OCI-LY3 (cell line): ENCODE measurements at regions not wholly inside any gene's neighbourhood (a gene's known extent, or its start where the extent isn't known, plus 50 kb on each side); places are given as distances from the start of the nearest gene placed in this dataset.
A peak's percentile ranks its signal among the peaks of the same experiment; 100 is the strongest.

Experiments used
- H2AFZ ChIP-seq: fragments of 200-600, 300-600 bp; shearing (Covaris generic); 2 replicates; pipeline ENCODE4 v1.6.0; 2014; ENCODE audit warnings: antibody characterized with exemption, low read depth, low read length
- H3K27ac ChIP-seq: fragments of 200-600, 300-600 bp; sonication (generic); 2 replicates; pipeline ENCODE4 v1.5.1; 2014; ENCODE audit warnings: mild to moderate bottlenecking, low read length, moderate library complexity, mixed read lengths
- H3K27me3 ChIP-seq: fragments of 200-600, 300-600 bp; sonication (generic); 2 replicates; pipeline ENCODE4 v1.6.1; 2014; ENCODE audit warnings: low read depth, low read length, mixed read lengths
- H3K36me3 ChIP-seq: fragments of 200-600, 300-600 bp; sonication (generic); replicated peaks from 2 replicates; pipeline ENCODE3; 2014; ENCODE audit warnings: low read depth, low read length, mixed read lengths
- H3K4me1 ChIP-seq: fragments of 300-600, 200-600 bp; sonication (generic); 2 replicates; pipeline ENCODE4 v1.6.1; 2014; ENCODE audit warnings: low read length, mixed read lengths
- H3K4me2 ChIP-seq: fragments of 200-600, 300-600 bp; sonication (generic); 2 replicates; pipeline ENCODE4 v1.6.1; 2014; ENCODE audit warnings: low read length, mixed read lengths
- H3K4me3 ChIP-seq: fragments of 300-600, 200-600 bp; sonication (generic); 2 replicates; pipeline ENCODE4 v1.5.1; 2014; ENCODE audit warnings: antibody characterized with exemption, mild to moderate bottlenecking, low read length, moderate library complexity
- H3K79me2 ChIP-seq: fragments of 300-600, 200-600 bp; shearing (Covaris generic); 2 replicates; pipeline ENCODE4 v1.6.1; 2014; ENCODE audit warnings: mild to moderate bottlenecking, low read length, mixed read lengths
- H3K9ac ChIP-seq: fragments of 300-600, 200-600 bp; shearing (Covaris generic); 2 replicates; pipeline ENCODE4 v1.6.0; 2014; ENCODE audit warnings: mild to moderate bottlenecking, low read length, moderate library complexity
- H3K9me3 ChIP-seq: fragments of 200-600, 300-600 bp; shearing (Covaris generic); 2 replicates; pipeline ENCODE4 v1.6.1; 2014; ENCODE audit warnings: low read length, mixed read lengths; ENCODE audit not compliant: insufficient read depth
- H4K20me1 ChIP-seq: fragments of 200-600, 300-600 bp; sonication (generic); 2 replicates; pipeline ENCODE4 v1.6.1; 2016; ENCODE audit warnings: low read length, mixed read lengths; ENCODE audit not compliant: insufficient read depth
- EZH2phosphoT487 ChIP-seq: fragments of 200-600 bp; shearing (Covaris generic); IDR thresholded peaks from 2 replicates; pipeline ENCODE4 v1.6.1; 2018; ENCODE audit warnings: antibody characterized with exemption, mixed run types, low read depth
- TF ChIP-seq, protein P1 (sequence below): fragments of 200-600, 300-600 bp; sonication (generic); IDR thresholded peaks from 2 replicates; pipeline ENCODE4 v1.5.1; 2014; ENCODE audit warnings: antibody characterized with exemption, low read length, low read depth

- no peaks in the 10 kb centered on the region for H3K27me3 ChIP-seq
- no peaks in the 10 kb centered on the region for H3K4me1 ChIP-seq
- no peaks in the 10 kb centered on the region for H3K79me2 ChIP-seq
- H4K20me1 ChIP-seq = no peaks in the 10 kb centered on the region
- H3K9me3 ChIP-seq = no peaks in the 10 kb centered on the region
- no peaks in the 10 kb centered on the region for H3K36me3 ChIP-seq
- TF ChIP-seq, protein P1, sequence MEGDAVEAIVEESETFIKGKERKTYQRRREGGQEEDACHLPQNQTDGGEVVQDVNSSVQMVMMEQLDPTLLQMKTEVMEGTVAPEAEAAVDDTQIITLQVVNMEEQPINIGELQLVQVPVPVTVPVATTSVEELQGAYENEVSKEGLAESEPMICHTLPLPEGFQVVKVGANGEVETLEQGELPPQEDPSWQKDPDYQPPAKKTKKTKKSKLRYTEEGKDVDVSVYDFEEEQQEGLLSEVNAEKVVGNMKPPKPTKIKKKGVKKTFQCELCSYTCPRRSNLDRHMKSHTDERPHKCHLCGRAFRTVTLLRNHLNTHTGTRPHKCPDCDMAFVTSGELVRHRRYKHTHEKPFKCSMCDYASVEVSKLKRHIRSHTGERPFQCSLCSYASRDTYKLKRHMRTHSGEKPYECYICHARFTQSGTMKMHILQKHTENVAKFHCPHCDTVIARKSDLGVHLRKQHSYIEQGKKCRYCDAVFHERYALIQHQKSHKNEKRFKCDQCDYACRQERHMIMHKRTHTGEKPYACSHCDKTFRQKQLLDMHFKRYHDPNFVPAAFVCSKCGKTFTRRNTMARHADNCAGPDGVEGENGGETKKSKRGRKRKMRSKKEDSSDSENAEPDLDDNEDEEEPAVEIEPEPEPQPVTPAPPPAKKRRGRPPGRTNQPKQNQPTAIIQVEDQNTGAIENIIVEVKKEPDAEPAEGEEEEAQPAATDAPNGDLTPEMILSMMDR = no peak
- no peak overlapping the region for H3K27ac ChIP-seq
- H3K4me3 ChIP-seq = no peak overlapping the region
- no peak overlapping the region for H3K9ac ChIP-seq
- H2AFZ ChIP-seq = no peak overlapping the region
- no peak overlapping the region for H3K4me2 ChIP-seq
Observed at GRCh38 chr6:144646093-144647056, 361.2 kb downstream of the UTRN start.

- Histone ChIP-seq H3K4me1 (no peaks in the 10 kb centered on the region), H3K9ac (no peak overlapping the region), H4K20me1 (no peaks in the 10 kb centered on the region), H3K9me3 (no peaks in the 10 kb centered on the region), H2AFZ (no peak overlapping the region), H3K36me3 (no peaks in the 10 kb centered on the region), H3K4me3 (no peak overlapping the region), H3K27me3 (no peaks in the 10 kb centered on the region), H3K4me2 (no peak overlapping the region), H3K27ac (no peak overlapping the region), H3K79me2 (no peaks in the 10 kb centered on the region)
- TF ChIP-seq EZH2phosphoT487 = no peak
- TF ChIP-seq, protein P1 = no peak
Observed at GRCh38 chr6:144647406-144647964, 362.4 kb downstream of the UTRN start.

- Histone ChIP-seq H3K36me3 (no peaks in the 10 kb centered on the region), H2AFZ (no peak overlapping the region), H4K20me1 (no peaks in the 10 kb centered on the region), H3K9me3 (no peaks in the 10 kb centered on the region), H3K4me2 (no peak overlapping the region), H3K27me3 (no peaks in the 10 kb centered on the region), H3K4me3 (no peak overlapping the region), H3K9ac (no peak overlapping the region), H3K79me2 (no peaks in the 10 kb centered on the region), H3K4me1 (no peaks in the 10 kb centered on the region), H3K27ac (no peak overlapping the region)
- no peak for TF ChIP-seq EZH2phosphoT487
- TF ChIP-seq, protein P1 = peak; percentile 33; the same call in 1 of the 2 replicates
Observed at GRCh38 chr6:144647971-144648651, 363.0 kb downstream of the UTRN start.

GRCh38 chr6:144649085-144649484 lies 363.9 kb downstream of the UTRN start:
- H4K20me1 ChIP-seq = no peaks in the 10 kb centered on the region
- no peaks in the 10 kb centered on the region for H3K9me3 ChIP-seq
- no peaks in the 10 kb centered on the region for H3K27me3 ChIP-seq
- H3K4me2 ChIP-seq = no peak overlapping the region
- TF ChIP-seq, protein P1 = no peak
- TF ChIP-seq EZH2phosphoT487 = no peak
- H3K36me3 ChIP-seq = no peaks in the 10 kb centered on the region
- H3K27ac ChIP-seq = no peak overlapping the region
- H3K4me3 ChIP-seq = no peak overlapping the region
- no peaks in the 10 kb centered on the region for H3K79me2 ChIP-seq
- H2AFZ ChIP-seq = no peak overlapping the region
- peaks cover 3% of the 10 kb centered on the region for H3K4me1 ChIP-seq
- H3K9ac ChIP-seq = no peak overlapping the region
